ENCODE measurements at regions not wholly inside any gene's neighbourhood (a gene's known extent, or its start where the extent isn't known, plus 50 kb on each side); places are given as distances from the start of the nearest gene placed in this dataset.
"Not testable (repeated sequence)": the region's sequence is repeated elsewhere in the genome, so short reads cannot be mapped to it uniquely, and the experiment has no call there.

GRCh38 chr1:187928288-187928687 is 1099.5 kb downstream of the PLA2G4A start:
- DNase-seq = no peak

GRCh38 chr1:187928696-187929095 is 1099.9 kb downstream of the PLA2G4A start:
- no peak for DNase-seq

- no peak for DNase-seq
Measured at GRCh38 chr1:187931776-187932175, 1103.0 kb downstream of the PLA2G4A start.

GRCh38 chr1:187933562-187934419 is 1105.0 kb downstream of the PLA2G4A start:
- DNase-seq = no peak

GRCh38 chr1:187936667-187937066 is 1107.9 kb downstream of the PLA2G4A start:
- no peak for DNase-seq

- no peak for DNase-seq
Measured at GRCh38 chr1:187938092-187938491, 1109.3 kb downstream of the PLA2G4A start.

GRCh38 chr1:187942986-187943385 is 1114.2 kb downstream of the PLA2G4A start:
- DNase-seq = no peak

GRCh38 chr1:187943606-187944403 is 1115.1 kb downstream of the PLA2G4A start:
- DNase-seq = no peak

- DNase-seq = not testable (repeated sequence)
Measured at GRCh38 chr1:187946661-187947060, 1117.9 kb downstream of the PLA2G4A start.

- DNase-seq = no peak
Measured at GRCh38 chr1:187947359-187947758, 1118.6 kb downstream of the PLA2G4A start.

GRCh38 chr1:187948170-187948794 is 1119.5 kb downstream of the PLA2G4A start:
- DNase-seq = no peak

GRCh38 chr1:187949567-187949966 is 1120.8 kb downstream of the PLA2G4A start:
- no peak for DNase-seq

- DNase-seq = no peak
Measured at GRCh38 chr1:187951817-187952216, 1123.1 kb downstream of the PLA2G4A start.

- DNase-seq = no peak
Measured at GRCh38 chr1:187952446-187952845, 1123.7 kb downstream of the PLA2G4A start.

- DNase-seq = no peak
Measured at GRCh38 chr1:187956975-187957374, 1128.2 kb downstream of the PLA2G4A start.

GRCh38 chr1:187958207-187958606 is 1129.5 kb downstream of the PLA2G4A start:
- DNase-seq = no peak

GRCh38 chr1:187959062-187959461 is 1130.3 kb downstream of the PLA2G4A start:
- no peak for DNase-seq

- DNase-seq = no peak
Measured at GRCh38 chr1:187960125-187960638, 1131.4 kb downstream of the PLA2G4A start.

- DNase-seq = no peak
Measured at GRCh38 chr1:187961895-187962294, 1133.1 kb downstream of the PLA2G4A start.

- no peak for DNase-seq
Measured at GRCh38 chr1:187971851-187972250, 1143.1 kb downstream of the PLA2G4A start.

GRCh38 chr1:187977298-187977697 is 1148.5 kb downstream of the PLA2G4A start:
- no peak for DNase-seq

- DNase-seq = no peak
Measured at GRCh38 chr1:187985145-187985896, 1156.6 kb downstream of the PLA2G4A start.

Measured in DMS79 treated with DMSO at 0.1 percent for 48 hours (cell line).